T1000 (cell line): ENCODE measurements at regions not wholly inside any gene's neighbourhood (a gene's known extent, or its start where the extent isn't known, plus 50 kb on each side); places are given as distances from the start of the nearest gene placed in this dataset.
"Not testable (repeated sequence)": the region's sequence is repeated elsewhere in the genome, so short reads cannot be mapped to it uniquely, and the experiment has no call there.

Experiments used
- DNase-seq: peaks from one replicate; lab custom pipeline; 2025; ENCODE audit warnings: mixed read lengths; lab: John Stamatoyannopoulos, UW

DNA sequence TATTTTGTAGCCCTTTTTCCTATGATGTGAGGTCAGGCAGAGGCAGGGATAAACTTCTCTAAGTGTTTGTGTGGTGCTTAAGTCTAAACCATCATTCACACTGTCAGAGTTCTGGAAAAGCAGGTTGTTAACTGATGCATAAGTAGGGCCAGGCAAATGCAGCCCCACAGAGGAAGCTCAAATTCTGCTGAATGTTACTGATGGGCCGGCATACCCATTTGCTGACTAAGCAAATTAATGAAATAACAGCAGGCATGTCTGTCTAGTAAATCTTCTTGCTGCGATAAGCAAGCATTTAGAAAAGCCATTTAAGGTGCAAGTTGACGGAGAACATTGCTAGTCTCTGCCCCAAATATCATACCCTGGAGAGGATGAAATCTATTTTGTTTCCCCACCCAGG, 523.2 kb upstream of the CCDC196 start:
- DNase-seq = no peak

DNA sequence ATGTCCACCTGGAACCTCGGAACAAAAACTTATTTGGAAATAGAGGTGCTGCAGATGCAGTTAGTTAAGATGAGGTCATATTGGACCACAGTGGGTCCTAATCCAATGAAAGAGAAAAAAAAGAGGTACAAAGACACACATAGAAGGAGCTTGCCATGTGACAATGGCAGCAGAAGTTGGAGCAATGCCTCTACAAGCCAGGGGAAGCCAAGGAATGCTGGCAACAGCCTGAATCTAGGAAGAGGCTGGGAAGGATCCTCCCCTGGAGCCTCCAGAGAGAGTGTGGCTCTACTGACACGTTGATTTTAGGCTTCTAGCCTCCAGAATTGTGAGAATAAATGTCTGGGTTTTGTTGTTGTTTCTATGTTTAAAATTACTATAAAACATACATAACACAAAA, 521.8 kb upstream of the CCDC196 start:
- DNase-seq = no peak

DNA sequence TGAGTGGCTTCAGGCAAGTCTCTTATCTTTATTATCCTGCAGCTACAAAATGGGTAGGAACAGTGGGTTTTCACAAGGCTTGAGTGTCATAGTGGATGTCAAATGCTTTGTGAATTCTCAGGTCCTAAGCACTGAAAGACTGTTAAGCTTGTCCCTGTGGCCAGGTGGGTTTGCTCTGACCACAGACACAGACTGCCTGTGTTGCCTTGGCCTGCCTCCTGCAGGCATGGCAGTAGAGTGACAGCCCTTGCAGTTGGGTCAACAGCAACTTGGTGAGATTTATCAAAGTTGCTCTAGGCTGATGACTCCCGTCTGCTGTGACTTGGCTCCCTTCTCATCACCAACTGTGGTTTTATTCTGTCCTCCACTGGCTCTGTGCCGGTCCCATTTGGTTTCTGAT, 520.0 kb upstream of the CCDC196 start:
- no peak for DNase-seq

DNA sequence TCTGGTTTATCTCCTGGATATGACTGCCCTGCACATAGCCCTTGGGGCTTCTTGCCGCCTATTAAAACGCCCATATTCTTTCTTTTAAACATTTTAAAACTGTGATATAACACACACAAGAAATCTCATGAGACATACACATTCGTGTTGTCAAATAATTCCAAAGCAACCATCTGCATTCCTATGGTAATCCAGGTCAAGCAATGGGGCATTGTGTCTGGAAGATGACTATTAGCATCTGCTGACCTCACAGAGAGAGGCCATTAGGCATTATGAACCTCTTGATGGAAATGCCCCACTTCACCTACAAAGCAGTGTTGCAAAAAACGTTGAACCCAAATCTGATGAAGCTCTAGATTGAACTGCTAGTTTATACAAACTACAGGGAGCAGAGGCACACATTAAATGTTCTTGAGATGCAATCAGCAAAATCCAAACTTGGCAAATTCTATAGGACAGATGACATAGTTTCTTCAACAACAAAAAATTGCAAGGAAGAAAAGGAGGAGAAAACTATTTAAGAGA, 513.8 kb upstream of the CCDC196 start:
- no peak for DNase-seq

DNA sequence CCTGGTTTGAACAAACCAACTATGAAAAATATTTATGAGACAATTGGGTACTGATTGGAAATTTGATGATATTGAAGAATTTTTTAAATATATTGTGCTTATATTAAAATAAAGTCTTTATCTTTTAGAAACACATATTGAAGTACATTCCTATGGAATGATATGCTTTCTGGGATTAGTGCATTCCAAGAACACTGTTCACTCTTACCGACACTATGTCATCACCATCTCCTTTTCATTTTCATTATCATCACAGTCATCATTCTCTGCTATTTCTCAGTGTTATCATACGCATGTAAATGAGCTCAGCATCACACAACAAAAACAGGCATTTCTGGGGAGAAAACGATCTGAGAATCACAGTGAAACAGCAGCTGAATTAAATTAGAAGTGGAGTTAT, 513.3 kb upstream of the CCDC196 start:
- DNase-seq = no peak

DNA sequence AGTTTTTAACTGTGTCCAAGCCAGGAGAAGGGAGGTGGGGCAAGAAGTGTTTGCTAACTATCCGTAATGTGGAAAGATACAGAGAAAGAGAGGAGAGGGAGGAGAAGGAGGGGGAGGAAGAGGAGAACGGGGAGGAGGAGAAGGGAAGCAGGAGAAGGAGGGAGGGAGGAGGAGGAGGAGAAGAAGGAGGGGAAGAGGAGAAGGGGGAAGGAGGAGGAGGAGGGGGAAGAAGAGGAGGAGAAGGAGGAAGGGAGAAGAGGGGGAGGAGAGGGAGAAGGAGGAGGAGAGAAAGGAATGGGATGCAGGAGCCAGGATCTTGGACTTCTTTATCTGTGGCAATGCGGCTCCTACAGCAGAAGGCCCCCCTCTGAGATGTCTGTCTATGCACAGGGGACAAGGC, 510.3 kb upstream of the CCDC196 start:
- DNase-seq = no peak

DNA sequence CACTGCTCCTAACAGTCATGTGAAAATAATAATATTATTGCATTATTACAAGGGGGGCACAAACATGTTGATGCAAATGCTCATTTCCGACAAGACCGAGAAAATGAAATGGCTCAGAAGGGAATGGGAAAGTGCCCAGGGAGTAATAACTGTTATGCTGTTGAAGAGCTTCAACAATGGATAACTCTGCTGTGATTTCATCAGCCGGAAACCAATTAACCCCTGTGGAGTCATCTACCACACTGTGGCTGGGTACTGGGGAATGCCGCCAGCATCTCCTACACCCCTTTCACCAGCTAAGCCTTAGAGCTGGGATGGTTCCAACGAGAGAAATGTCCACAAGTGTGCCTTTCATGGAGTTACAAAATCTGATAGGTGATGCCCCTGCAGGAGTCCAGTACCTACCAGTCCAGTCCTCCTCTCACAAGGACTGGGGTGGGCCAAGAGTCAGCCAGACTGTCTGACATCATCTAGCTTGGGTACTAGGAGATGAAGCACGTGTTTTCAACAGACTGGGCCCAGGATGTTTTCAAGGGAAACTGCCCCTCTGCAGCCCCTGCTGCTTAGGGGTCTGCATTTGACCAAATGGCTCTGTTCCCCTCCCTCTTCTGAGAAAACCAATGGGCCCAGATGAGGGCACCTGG, 509.3 kb upstream of the CCDC196 start:
- DNase-seq = no peak

DNA sequence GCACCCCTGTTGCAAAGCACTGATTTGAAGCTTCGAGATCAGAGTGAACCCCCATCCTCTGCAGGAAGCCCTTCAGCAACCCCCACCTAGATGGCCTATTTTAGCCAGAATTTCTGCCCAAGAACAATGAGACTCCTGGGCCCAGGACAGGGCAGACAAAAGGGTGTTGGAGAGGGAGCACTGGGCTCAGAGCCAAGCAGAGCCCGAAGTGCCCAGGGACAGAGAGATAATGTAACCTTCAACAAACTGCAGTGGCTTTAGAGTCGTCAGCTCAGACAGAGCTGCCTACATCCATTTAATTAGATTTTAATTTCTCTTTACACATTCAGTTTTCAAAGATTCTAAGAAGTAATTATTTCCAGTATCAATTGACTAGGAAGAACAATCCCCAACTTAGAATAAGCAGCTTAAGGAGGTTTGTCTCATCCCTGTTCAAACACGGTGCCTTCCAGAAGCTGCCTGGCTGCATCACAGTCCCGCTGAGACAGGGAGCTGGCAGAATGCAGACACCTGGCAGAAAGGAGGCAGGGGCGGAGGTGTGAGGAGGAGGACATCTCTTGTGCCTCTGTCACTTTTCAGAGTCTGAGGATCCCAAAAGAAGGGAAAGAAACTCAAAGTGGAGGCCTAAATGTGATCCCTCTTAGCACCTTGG, 504.9 kb upstream of the CCDC196 start:
- no peak for DNase-seq

DNA sequence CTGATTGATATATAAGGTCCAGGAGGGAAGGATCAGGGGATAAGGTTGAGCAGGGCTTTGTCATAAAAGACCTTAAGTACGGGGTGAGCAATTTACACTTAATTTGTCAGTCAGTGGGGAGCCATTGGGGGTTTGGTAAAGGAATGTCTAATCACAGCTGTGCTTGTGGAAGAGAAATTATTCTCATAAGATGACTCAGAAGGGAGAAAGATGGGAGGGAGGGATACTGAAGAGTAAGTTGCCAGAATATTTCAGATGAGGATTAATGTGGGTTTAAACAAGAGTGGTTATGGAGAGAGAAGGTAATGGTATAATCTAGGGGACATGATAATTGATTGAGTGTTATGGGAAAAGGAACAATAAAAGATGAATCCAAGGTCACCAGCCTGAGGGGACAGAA, 500.1 kb upstream of the CCDC196 start:
- no peak for DNase-seq

DNA sequence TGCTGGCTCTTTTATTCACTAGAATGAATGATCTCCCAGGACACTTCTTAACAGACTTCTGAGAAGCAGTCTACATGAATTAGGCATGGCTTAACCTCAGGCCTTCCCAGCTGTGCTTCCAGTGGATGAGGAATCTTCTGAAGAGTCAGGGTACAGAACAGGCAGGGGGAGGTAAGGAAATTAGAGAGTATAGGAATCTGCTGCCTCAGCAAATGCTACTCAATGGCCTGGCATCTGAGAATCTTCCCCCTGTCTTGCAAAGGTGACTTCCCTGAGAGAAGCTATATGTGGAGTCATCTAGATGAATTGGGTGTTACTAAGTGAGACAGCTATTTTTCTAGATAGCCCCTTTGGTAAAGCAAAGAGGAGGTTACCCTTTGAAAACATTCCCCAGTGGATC, 496.2 kb upstream of the CCDC196 start:
- DNase-seq = no peak

DNA sequence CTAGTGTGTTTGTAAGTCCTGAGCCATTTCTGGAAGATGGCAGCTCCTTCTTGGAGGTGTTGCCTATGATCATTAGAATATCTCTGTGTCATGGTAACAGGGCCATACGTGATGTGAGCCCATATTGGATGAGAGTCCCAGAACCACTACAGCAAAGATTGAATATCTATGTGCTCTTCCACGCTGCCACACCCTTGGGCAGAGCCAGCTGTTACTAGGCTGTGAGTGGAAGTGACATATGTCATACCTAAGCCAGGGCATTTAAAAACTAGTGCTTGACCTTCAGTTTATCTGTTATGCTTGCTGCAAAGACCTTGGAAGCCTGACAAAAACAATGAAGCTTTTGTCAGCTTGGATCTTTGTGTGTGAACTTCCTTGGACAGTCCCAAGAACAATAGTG, 495.1 kb upstream of the CCDC196 start:
- DNase-seq = no peak

DNA sequence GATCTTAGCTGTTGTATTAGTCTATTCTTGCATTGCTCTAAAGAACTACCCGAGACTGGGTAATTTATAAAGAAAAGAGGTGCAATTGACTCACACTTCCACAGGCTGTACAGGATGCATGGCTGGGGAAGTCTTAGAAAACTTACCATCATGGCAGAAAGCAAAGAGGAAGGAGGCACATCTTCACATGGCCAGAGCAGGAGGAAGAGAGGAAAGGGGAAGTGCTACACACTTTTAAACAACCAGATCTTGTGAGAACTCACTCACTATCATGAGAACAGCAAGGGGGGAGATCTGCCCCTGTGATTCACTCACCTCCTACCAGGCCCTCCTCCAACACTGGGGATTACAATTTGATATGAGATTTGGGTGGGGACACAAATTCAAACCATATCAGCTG, 494.2 kb upstream of the CCDC196 start:
- not testable (repeated sequence) for DNase-seq

DNA sequence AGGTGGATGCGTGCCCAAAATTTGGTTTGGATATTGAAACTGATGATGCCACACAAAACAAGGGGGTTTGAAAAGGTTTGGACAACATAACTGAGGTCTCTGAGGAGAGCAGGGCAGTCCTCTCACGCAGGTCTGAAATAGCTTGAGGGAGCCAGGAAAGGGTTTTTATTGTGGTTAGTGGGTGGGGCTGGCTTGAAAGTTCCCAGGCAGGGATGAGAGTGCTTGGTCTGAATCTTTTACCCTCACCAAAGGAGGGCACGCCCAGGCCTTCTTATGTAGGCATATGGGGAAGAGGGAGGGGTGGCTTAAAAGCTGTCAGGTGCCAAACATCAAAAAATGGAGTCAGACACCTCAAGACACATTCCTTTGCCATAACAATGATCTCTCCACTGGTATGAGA, 493.1 kb upstream of the CCDC196 start:
- no peak for DNase-seq

DNA sequence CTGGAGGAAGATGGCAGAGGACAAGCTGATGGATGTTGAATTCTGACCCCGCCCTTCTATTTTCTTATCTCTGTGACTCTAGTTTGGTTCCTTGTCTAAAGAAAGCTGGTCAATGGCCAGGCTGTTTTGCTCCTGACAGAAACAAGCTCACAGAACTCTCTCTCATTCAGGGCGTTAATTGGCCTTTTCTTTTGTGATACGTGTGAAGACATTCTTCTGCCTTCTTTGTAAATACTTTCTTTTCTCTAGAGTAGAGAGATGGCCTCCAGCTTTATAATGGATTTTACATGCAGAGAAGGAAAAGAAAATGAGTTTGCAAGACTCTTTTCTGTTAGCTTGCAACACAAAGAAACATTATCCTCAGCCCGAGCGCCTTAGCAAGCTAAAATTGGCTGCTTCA, 492.2 kb upstream of the CCDC196 start:
- no peak for DNase-seq

DNA sequence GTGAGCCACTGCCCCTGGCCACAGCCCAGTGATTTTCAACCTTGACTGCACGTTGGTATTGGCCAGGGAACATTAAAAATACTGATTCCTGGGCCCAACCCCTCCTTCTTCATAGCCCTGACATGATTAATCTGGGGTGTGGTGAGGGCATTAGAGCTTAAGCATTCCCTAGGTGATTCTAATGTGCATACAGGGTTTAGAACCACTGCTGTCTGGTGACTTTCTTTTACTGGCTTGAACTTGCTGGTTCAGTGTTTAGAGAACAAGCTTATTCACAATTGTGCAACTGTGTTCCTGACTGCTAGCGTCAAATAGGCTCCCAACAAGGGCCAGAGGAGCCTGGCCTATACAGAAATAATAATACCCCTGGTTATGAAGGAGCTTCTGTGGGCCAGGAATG, 488.8 kb upstream of the CCDC196 start:
- no peak for DNase-seq

DNA sequence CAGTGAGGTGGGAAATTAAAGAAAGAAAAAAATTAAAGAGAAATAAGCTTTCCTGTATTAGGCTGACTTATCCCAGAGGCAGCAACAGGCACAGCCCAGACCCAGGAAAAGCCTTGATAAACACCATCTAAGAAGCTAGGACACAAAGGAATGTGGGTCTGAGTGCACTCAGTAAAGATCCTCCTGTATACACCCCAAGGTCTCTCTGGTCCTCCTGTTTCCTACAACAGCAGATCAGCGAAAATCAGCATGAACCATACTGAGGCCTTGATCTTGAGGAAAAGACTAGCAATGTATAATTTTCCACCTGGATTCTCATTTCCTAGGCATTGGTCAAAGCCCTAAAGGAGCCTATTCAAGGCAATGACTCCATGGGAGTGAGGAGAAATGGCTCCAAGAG, 486.3 kb upstream of the CCDC196 start:
- DNase-seq = no peak

DNA sequence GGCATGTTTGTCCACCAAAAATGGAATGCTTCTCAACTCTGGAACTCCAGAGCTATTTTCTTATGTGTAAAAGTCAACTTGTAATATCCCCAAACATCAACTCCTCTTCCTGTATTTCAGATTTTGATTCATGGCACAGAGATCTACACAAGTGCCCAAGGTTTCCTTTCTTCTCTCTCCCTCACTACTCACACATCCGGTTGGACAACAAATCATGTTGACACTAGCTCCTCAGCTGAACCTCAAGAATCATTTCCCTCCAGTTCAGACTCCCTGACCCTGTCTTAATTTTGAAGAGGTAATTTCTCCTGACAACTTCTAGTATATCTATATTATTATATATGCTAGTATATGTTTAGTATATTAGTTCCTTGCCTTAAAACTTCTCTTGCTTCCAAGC, 485.4 kb upstream of the CCDC196 start:
- DNase-seq = no peak

DNA sequence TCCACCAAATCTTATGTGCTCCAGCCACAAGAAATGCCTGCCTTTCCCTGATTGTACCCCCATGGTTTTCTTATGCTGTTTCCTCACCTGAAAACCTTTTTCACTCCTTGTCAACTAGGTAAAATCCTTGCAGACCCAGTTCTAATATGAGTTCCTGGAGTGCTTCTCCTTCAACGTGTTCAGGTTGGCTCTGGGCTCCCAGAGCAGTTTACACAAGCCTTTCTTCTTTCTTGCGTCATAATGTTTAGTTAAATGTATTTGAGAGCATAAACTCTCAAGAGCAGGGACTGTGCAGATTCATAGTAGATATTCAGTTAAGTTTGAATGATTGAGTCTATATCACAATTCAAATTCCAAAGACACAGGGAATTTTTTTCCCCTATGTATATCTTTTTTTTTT, 484.8 kb upstream of the CCDC196 start:
- DNase-seq = no peak

DNA sequence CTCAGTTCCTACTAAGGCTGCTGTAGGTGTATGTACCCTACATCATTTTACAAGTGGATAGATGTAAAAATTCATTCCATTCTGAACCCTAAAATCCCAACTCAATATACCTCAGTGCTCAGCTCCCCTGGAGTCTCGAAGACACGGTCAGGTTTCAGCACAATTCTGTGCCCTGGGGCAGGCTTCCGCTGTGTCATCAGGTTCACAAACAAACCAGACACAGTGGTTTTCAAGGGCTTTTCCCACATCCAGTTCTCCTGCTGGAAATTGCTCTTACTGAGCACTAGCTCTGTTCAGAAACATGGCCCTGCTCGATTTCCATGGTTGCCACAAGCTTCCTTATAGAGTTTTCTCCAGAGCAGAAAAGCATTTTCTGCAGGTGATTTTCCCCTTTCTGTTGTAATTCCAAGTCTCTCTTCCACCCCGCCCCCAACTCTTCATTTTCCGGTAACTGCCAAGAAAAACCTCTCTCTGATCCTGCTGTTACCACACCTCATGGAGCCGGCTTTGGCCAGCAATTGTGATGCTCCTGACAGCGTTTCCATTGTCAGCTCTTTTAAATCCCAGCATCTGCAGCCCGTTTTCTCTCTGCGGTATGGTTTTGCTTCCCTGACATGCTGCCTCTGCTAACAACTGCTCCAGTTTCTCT, 483.0 kb upstream of the CCDC196 start:
- peak; percentile 6 for DNase-seq

DNA sequence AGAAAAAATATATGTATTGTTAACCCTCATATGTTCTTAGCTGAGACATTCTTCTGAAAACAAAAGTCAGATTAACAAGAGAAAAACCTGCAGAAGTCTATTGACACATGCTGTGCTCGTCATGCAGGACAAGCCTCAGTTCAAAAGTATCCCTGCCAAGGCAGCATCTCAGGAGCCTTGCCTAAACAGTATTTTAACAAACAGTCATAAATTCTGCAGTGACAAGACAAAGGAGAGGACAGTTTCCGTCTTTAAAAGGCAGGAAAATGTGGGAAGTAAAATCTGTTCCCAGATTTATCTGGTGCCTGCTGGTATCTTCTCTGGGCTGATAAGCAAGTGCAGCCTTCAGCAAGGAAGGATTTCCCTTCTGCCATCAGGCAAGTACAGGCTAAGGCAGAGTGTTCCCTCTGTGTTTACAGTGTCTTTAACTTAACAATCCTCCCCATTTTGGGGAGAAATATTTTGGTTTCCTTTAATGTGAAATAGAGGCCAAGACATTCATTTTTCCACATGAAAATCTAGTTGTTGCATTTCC, 480.2 kb upstream of the CCDC196 start:
- no peak for DNase-seq

DNA sequence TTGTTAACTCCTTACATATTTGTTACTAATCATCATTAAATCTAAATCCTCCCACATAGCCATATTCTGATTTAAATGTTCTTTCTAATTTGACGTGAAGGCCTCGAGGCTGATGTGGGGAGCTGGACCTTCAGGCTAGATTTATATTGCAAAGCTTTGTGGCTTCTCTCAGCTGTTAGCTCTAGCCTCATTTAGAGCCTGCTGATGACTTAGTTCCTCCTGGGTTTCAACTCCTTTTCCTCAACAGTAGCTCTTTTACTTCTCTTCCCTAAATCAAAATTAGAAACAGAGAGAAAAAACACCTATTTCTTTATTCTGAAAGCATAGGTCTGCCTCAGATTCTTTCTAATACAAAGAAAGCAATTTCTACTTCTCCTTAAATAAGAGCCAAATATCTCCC, 477.5 kb upstream of the CCDC196 start:
- no peak for DNase-seq

DNA sequence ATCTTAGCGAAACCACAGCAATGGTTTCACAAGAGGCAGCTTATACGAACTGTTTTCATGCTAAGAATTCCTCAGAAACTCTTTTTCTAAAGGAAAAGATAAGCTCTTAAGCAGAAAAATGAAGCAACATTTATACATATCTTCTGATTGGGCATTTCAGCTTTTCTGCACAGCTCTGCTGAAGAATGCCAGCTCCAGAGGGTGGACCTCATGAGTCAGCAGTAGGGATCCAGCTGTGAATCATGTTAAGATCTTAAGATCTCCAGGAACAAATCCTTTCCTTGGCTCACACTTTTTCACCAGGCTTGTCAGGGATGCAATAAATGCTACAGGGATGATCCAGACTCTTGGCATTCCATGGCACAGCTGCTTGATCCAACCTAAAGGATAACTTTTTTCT, 477.1 kb upstream of the CCDC196 start:
- no peak for DNase-seq

DNA sequence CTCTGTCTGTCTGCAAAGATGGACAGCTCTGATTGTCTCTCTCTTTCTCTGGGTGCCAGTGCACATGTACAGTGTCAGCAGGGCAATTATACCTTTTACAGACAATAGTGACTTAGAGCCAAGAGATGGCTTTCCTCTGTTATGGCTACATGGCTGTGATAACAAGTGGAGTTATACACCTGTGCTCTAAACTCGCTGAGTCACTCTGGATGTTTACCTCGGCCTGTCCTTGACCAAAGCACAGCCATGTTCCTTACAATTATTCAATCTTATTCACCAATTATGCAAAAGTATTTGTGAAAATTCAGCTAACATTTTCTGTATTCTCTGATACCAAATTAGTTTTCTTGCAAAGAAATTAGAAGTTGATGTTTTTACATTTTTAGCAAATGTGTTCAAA, 475.5 kb upstream of the CCDC196 start:
- DNase-seq = no peak
